ENCODE measurements at regions not wholly inside any gene's neighbourhood (a gene's known extent, or its start where the extent isn't known, plus 50 kb on each side); places are given as distances from the start of the nearest gene placed in this dataset.
A peak's percentile ranks its signal among the peaks of the same experiment; 100 is the strongest.

DNA sequence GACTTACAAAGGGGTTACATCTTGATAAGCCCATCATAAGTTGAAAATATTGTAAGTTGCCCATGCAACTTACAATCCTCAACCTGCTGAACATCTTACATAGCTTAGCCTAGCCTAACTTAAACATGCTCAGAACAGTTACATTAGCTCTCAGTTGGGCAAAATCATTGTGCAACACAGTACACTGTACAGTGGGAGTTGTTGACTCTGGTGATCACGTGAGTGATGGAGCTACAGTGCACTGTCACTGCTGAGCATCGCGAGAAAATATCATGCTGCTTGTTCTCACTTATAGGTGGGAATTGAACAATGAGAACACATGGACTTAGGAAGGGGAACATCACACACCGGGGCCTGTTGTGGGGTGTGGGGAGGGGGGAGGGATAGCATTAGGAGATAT lies 214.9 kb upstream of the ZMIZ1 start:
- no peaks in the 10 kb centered on the region for H3K9me3 ChIP-seq (ENCODE audit: insufficient read depth, low read depth)
- ChIA-PET POLR2A (ENCODE audit: unreplicated experiment) (interaction anchor here (0.6 kb wide), 1 partner anchor 547 kb away, joined by 3 read pairs; no protein-coding TSS in a partner anchor), CTCF (no interaction called here)
- no peak overlapping the region for H3K4me3 ChIP-seq
- H3K9me2 ChIP-seq (ENCODE audit: insufficient read depth), result no peaks in the 10 kb centered on the region
- no peak for TF ChIP-seq EZH2 (IDR thresholded peaks at IDR 0.05; ENCODE audit: low read depth)
- TF ChIP-seq, protein P1, sequence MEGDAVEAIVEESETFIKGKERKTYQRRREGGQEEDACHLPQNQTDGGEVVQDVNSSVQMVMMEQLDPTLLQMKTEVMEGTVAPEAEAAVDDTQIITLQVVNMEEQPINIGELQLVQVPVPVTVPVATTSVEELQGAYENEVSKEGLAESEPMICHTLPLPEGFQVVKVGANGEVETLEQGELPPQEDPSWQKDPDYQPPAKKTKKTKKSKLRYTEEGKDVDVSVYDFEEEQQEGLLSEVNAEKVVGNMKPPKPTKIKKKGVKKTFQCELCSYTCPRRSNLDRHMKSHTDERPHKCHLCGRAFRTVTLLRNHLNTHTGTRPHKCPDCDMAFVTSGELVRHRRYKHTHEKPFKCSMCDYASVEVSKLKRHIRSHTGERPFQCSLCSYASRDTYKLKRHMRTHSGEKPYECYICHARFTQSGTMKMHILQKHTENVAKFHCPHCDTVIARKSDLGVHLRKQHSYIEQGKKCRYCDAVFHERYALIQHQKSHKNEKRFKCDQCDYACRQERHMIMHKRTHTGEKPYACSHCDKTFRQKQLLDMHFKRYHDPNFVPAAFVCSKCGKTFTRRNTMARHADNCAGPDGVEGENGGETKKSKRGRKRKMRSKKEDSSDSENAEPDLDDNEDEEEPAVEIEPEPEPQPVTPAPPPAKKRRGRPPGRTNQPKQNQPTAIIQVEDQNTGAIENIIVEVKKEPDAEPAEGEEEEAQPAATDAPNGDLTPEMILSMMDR (conservative IDR thresholded peaks at IDR 0.05), result no peak
- no peak overlapping the region for H3K4me2 ChIP-seq
- H3K79me2 ChIP-seq (ENCODE audit: low read depth), result no peaks in the 10 kb centered on the region
- no peak for DNase-seq
- no peak overlapping the region for H3K27ac ChIP-seq
- no peaks in the 10 kb centered on the region for H3K36me3 ChIP-seq (ENCODE audit: low read depth)
- intact Hi-C loops (cut with micrococcal nuclease; ENCODE audit: unreplicated experiment), result no loop called here
- no peak overlapping the region for H2AFZ ChIP-seq
- H3K27me3 ChIP-seq (ENCODE audit: insufficient read depth, low read depth), result no peaks in the 10 kb centered on the region
- H3F3A ChIP-seq (ENCODE audit: insufficient read depth, low read depth), result no peaks in the 10 kb centered on the region
- no peaks in the 10 kb centered on the region for H4K20me1 ChIP-seq (ENCODE audit: insufficient read depth)
- no peaks in the 10 kb centered on the region for H3K4me1 ChIP-seq (replicated peaks; ENCODE audit: insufficient read depth)
- BruUV-seq (replicated peaks), result no TSS peak

DNA sequence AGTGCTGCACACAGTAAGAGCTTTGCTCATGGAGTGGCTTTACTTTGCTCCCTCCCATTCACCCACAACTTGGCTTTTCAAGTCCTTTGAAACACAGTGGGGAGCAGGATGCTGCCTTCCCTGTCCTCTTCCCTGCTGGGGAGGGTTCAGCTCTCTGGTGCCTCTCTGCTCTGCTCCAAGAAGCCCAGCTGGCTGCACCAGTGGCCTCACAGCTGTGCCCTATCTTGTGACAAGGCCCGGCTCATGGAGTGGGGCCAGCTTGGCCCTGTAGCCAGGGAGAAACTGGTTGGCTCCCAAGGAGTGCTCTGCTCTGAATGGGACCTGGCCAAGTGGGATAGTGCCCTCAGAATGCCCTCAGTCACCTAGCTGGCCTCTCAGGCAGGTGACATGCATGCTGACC lies 212.3 kb upstream of the ZMIZ1 start:
- Histone ChIP-seq H3K27ac (no peak overlapping the region), H3F3A (ENCODE audit: insufficient read depth, low read depth) (no peaks in the 10 kb centered on the region), H3K27me3 (ENCODE audit: insufficient read depth, low read depth) (no peaks in the 10 kb centered on the region), H3K9me2 (ENCODE audit: insufficient read depth) (no peaks in the 10 kb centered on the region), H3K4me1 (replicated peaks; ENCODE audit: insufficient read depth) (no peaks in the 10 kb centered on the region), H3K4me2 (no peak overlapping the region), H3K79me2 (ENCODE audit: low read depth) (no peaks in the 10 kb centered on the region), H2AFZ (no peak overlapping the region), H3K9me3 (ENCODE audit: insufficient read depth, low read depth) (no peaks in the 10 kb centered on the region), H4K20me1 (ENCODE audit: insufficient read depth) (no peaks in the 10 kb centered on the region), H3K4me3 (no peak overlapping the region), H3K36me3 (ENCODE audit: low read depth) (no peaks in the 10 kb centered on the region)
- TF ChIP-seq EZH2 (IDR thresholded peaks at IDR 0.05; ENCODE audit: low read depth), result no peak
- TF ChIP-seq, protein P1 (conservative IDR thresholded peaks at IDR 0.05), result no peak
- BruUV-seq (replicated peaks), result no TSS peak
- ChIA-PET CTCF (interaction anchor here (0.5 kb wide), 1 partner anchor 8 kb away, joined by 3 read pairs; no protein-coding TSS in a partner anchor), POLR2A (ENCODE audit: unreplicated experiment) (no interaction called here)
- DNase-seq, result peak in 1 of 2 experiments; percentile 16
- intact Hi-C loops (cut with micrococcal nuclease; ENCODE audit: unreplicated experiment), result no loop called here

DNA sequence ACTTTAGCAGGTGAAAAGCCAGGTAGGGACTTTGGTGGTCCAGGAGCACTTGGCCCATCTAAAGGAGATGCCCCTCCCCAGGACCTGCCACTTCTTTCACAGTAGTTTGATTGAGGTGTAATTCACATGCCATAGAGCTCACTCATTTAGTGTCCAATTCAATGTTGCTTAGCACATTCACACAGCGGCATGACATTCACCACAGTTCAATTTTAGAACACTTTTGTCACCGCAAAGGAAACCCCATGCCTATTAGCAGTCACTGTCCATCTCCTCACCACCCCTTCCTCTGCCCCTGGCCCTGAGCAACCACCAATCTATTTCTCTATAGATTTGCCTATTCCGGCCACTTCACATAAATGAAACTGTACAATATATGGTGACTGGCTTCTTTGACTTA lies 211.6 kb upstream of the ZMIZ1 start:
- peak in 1 of 2 experiments; percentile 16 for DNase-seq
- Histone ChIP-seq H3K27ac (no peak overlapping the region), H3K9me3 (ENCODE audit: insufficient read depth, low read depth) (no peaks in the 10 kb centered on the region), H3K4me1 (replicated peaks; ENCODE audit: insufficient read depth) (peaks cover 5% of the 10 kb centered on the region), H3K4me3 (no peak overlapping the region), H3K79me2 (ENCODE audit: low read depth) (no peaks in the 10 kb centered on the region), H3K4me2 (no peak overlapping the region), H3K36me3 (ENCODE audit: low read depth) (no peaks in the 10 kb centered on the region), H2AFZ (no peak overlapping the region), H4K20me1 (ENCODE audit: insufficient read depth) (no peaks in the 10 kb centered on the region), H3K9me2 (ENCODE audit: insufficient read depth) (no peaks in the 10 kb centered on the region), H3F3A (ENCODE audit: insufficient read depth, low read depth) (no peaks in the 10 kb centered on the region), H3K27me3 (ENCODE audit: insufficient read depth, low read depth) (no peaks in the 10 kb centered on the region)
- ChIA-PET POLR2A (ENCODE audit: unreplicated experiment) (no interaction called here), CTCF (no interaction called here)
- no TSS peak for BruUV-seq (replicated peaks)
- TF ChIP-seq EZH2 (IDR thresholded peaks at IDR 0.05; ENCODE audit: low read depth), result no peak
- TF ChIP-seq, protein P1 (conservative IDR thresholded peaks at IDR 0.05), result no peak
- intact Hi-C loops (cut with micrococcal nuclease; ENCODE audit: unreplicated experiment), result no loop called here

Measured in PC-9 (cell line).